ENCODE measurements at regions not wholly inside any gene's neighbourhood (a gene's known extent, or its start where the extent isn't known, plus 50 kb on each side); places are given as distances from the start of the nearest gene placed in this dataset.

- no peaks in the 10 kb centered on the region for H3K4me1 ChIP-seq (ENCODE audit: insufficient read depth, low read length, poor library complexity, severe bottlenecking)
- H3K27ac ChIP-seq (ENCODE audit: low read depth, low read length, poor library complexity, severe bottlenecking): no peak overlapping the region
- intact Hi-C loops (cut with micrococcal nuclease; ENCODE audit: unreplicated experiment): no loop called here
- ChIA-PET CTCF (no interaction called here), POLR2A (ENCODE audit: low non-redundant PET) (no interaction called here)
- no TSS peak for BruUV-seq (replicated peaks)
- DNase-seq (ENCODE audit: low spot score): no peak
- TF ChIP-seq EZH2 (IDR thresholded peaks at IDR 0.05; ENCODE audit: borderline replicate concordance, low read depth, low read length, poor library complexity, severe bottlenecking): no peak
- no peak for TF ChIP-seq CTCF (conservative IDR thresholded peaks at IDR 0.05; ENCODE audit: low read depth, low read length)
- peaks cover 61% of the 10 kb centered on the region for H3K27me3 ChIP-seq (replicated peaks; ENCODE audit: insufficient read depth, low read depth, low read length, poor library complexity)
- H3K4me3 ChIP-seq (ENCODE audit: low read depth, low read length, poor library complexity, severe bottlenecking): no peak overlapping the region
- H3K36me3 ChIP-seq (ENCODE audit: insufficient read depth, low read length, poor library complexity, severe bottlenecking): no peaks in the 10 kb centered on the region
- no peaks in the 10 kb centered on the region for H3K9me3 ChIP-seq (ENCODE audit: low read depth, low read length, poor library complexity, severe bottlenecking)
Measured at GRCh38 chr4:181520790-181521189, 722.4 kb upstream of the TENM3 start.

- Histone ChIP-seq H3K4me3 (ENCODE audit: low read depth, low read length, poor library complexity, severe bottlenecking) (no peak overlapping the region), H3K9me3 (ENCODE audit: low read depth, low read length, poor library complexity, severe bottlenecking) (no peaks in the 10 kb centered on the region), H3K27ac (ENCODE audit: low read depth, low read length, poor library complexity, severe bottlenecking) (no peak overlapping the region), H3K4me1 (ENCODE audit: insufficient read depth, low read length, poor library complexity, severe bottlenecking) (no peaks in the 10 kb centered on the region), H3K27me3 (replicated peaks; ENCODE audit: insufficient read depth, low read depth, low read length, poor library complexity) (peaks cover 62% of the 10 kb centered on the region), H3K36me3 (ENCODE audit: insufficient read depth, low read length, poor library complexity, severe bottlenecking) (no peaks in the 10 kb centered on the region)
- intact Hi-C loops (cut with micrococcal nuclease; ENCODE audit: unreplicated experiment): no loop called here
- no peak for TF ChIP-seq EZH2 (IDR thresholded peaks at IDR 0.05; ENCODE audit: borderline replicate concordance, low read depth, low read length, poor library complexity, severe bottlenecking)
- no peak for TF ChIP-seq CTCF (conservative IDR thresholded peaks at IDR 0.05; ENCODE audit: low read depth, low read length)
- BruUV-seq (replicated peaks): no TSS peak
- ChIA-PET CTCF (no interaction called here), POLR2A (ENCODE audit: low non-redundant PET) (no interaction called here)
- DNase-seq (ENCODE audit: low spot score): no peak
Measured at GRCh38 chr4:181523973-181524372, 719.2 kb upstream of the TENM3 start.

- no peak for TF ChIP-seq CTCF (conservative IDR thresholded peaks at IDR 0.05; ENCODE audit: low read depth, low read length)
- TF ChIP-seq EZH2 (IDR thresholded peaks at IDR 0.05; ENCODE audit: borderline replicate concordance, low read depth, low read length, poor library complexity, severe bottlenecking): no peak
- Histone ChIP-seq H3K9me3 (ENCODE audit: low read depth, low read length, poor library complexity, severe bottlenecking) (no peaks in the 10 kb centered on the region), H3K4me1 (ENCODE audit: insufficient read depth, low read length, poor library complexity, severe bottlenecking) (no peaks in the 10 kb centered on the region), H3K27me3 (replicated peaks; ENCODE audit: insufficient read depth, low read depth, low read length, poor library complexity) (peaks cover 58% of the 10 kb centered on the region), H3K27ac (ENCODE audit: low read depth, low read length, poor library complexity, severe bottlenecking) (no peak overlapping the region), H3K36me3 (ENCODE audit: insufficient read depth, low read length, poor library complexity, severe bottlenecking) (no peaks in the 10 kb centered on the region), H3K4me3 (ENCODE audit: low read depth, low read length, poor library complexity, severe bottlenecking) (no peak overlapping the region)
- ChIA-PET CTCF (no interaction called here), POLR2A (ENCODE audit: low non-redundant PET) (no interaction called here)
- no peak for DNase-seq (ENCODE audit: low spot score)
- intact Hi-C loops (cut with micrococcal nuclease; ENCODE audit: unreplicated experiment): no loop called here
- no TSS peak for BruUV-seq (replicated peaks)
Measured at GRCh38 chr4:181524499-181524898, 718.7 kb upstream of the TENM3 start.
